ENCODE measurements at regions not wholly inside any gene's neighbourhood (a gene's known extent, or its start where the extent isn't known, plus 50 kb on each side); places are given as distances from the start of the nearest gene placed in this dataset.
"Not testable (repeated sequence)": the region's sequence is repeated elsewhere in the genome, so short reads cannot be mapped to it uniquely, and the experiment has no call there.

GRCh38 chr20:1727303-1727702 lies 69.7 kb upstream of the SIRPG start:
- H3K4me1 ChIP-seq; H3K4me3 ChIP-seq; DNase-seq; ATAC-seq; H3K9me3 ChIP-seq; H3K36me3 ChIP-seq; H3K27ac ChIP-seq; intact Hi-C loops (cut with DNase I): not testable (repeated sequence)
- H3K27me3 ChIP-seq, result peaks cover 0 to 17% (median 0%) of the 10 kb centered on the region in 9 donors
- WGBS, 4 donors, result 70 to 83% (median 73%) methylated on average over 3 of the region's 3 CpGs

- 60 to 73% (median 63%) methylated on average over 3 of the region's 3 CpGs for WGBS, 4 donors
- Histone ChIP-seq H3K27me3 (peaks cover 0 to 14% (median 0%) of the 10 kb centered on the region in 9 donors), H3K4me1 (no peaks in the 10 kb centered on the region), H3K9me3 (peaks cover 0 to 9% (median 0%) of the 10 kb centered on the region in 12 donors), H3K4me3 (no peak overlapping the region), H3K36me3 (no peaks in the 10 kb centered on the region), H3K27ac (no peak overlapping the region)
- intact Hi-C loops (cut with DNase I), result no loop called here
- no peak for DNase-seq
- ATAC-seq, result no peak
- TF ChIP-seq POLR2A (IDR thresholded peaks at IDR 0.05) (no peak), CTCF (IDR thresholded peaks at IDR 0.05) (no peak)
Measured at GRCh38 chr20:1724901-1725300, 67.3 kb upstream of the SIRPG start.

- 75 to 83% (median 77%) methylated on average over 2 of the region's 2 CpGs for WGBS, 4 donors
Measured at GRCh38 chr20:1722513-1723050, 65.0 kb upstream of the SIRPG start.

GRCh38 chr20:1721687-1722512 lies 64.3 kb upstream of the SIRPG start:
- H3K27me3 ChIP-seq, result peaks cover 0 to 15% (median 0%) of the 10 kb centered on the region in 9 donors
- TF ChIP-seq POLR2A (IDR thresholded peaks at IDR 0.05) (no peak), CTCF (IDR thresholded peaks at IDR 0.05) (no peak)
- H3K9me3 ChIP-seq, result peaks cover 0 to 9% (median 0%) of the 10 kb centered on the region in 12 donors
- ATAC-seq, result no peak
- 53 to 64% (median 59%) methylated on average over 6 of the region's 6 CpGs for WGBS, 4 donors
- no peak for DNase-seq
- H3K36me3 ChIP-seq, result no peaks in the 10 kb centered on the region
- H3K4me1 ChIP-seq, result no peaks in the 10 kb centered on the region
- no peak overlapping the region for H3K4me3 ChIP-seq
- no peak overlapping the region for H3K27ac ChIP-seq
- intact Hi-C loops (cut with DNase I), result no loop called here

More at GRCh38 chr20:1722513-1723050, 65.0 kb upstream of the SIRPG start:
- H3K4me3 ChIP-seq, result no peak overlapping the region
- peaks cover 0 to 15% (median 0%) of the 10 kb centered on the region in 9 donors for H3K27me3 ChIP-seq
- ATAC-seq (no peak), DNase-seq (no peak)
- H3K9me3 ChIP-seq, result peaks cover 0 to 9% (median 0%) of the 10 kb centered on the region in 12 donors
- H3K4me1 ChIP-seq, result no peaks in the 10 kb centered on the region
- intact Hi-C loops (cut with DNase I), result no loop called here
- TF ChIP-seq CTCF (IDR thresholded peaks at IDR 0.05) (no peak), POLR2A (IDR thresholded peaks at IDR 0.05) (no peak)
- no peak overlapping the region for H3K27ac ChIP-seq
- H3K36me3 ChIP-seq, result no peaks in the 10 kb centered on the region
